GM21515 (cell line): ENCODE measurements at regions not wholly inside any gene's neighbourhood (a gene's known extent, or its start where the extent isn't known, plus 50 kb on each side); places are given as distances from the start of the nearest gene placed in this dataset.
"Not testable (repeated sequence)": the region's sequence is repeated elsewhere in the genome, so short reads cannot be mapped to it uniquely, and the experiment has no call there.

ENCODE experiments used
- ATAC-seq: cut with Tn5 transposase; IDR thresholded peaks from one replicate; pipeline ENCODE4 v1.9.1; 2021; ENCODE audit not compliant: unreplicated experiment

GRCh38 chr16:22651111-22651817, 140.6 kb downstream of the NPIPB5 start:
- ATAC-seq = not testable (repeated sequence)

GRCh38 chr16:22652463-22652845, 141.8 kb downstream of the NPIPB5 start:
- ATAC-seq = no peak

GRCh38 chr16:22653876-22654275, 143.2 kb downstream of the NPIPB5 start:
- no peak for ATAC-seq

GRCh38 chr16:22656573-22656972, 145.9 kb downstream of the NPIPB5 start:
- not testable (repeated sequence) for ATAC-seq

- no peak for ATAC-seq
These were observed 149.2 kb downstream of the NPIPB5 start for GRCh38 chr16:22659933-22660332.

- no peak for ATAC-seq
These were observed 149.9 kb downstream of the NPIPB5 start for GRCh38 chr16:22660441-22661160.

GRCh38 chr16:22661161-22661647, 150.5 kb downstream of the NPIPB5 start:
- no peak for ATAC-seq

- not testable (repeated sequence) for ATAC-seq
These were observed 151.0 kb upstream of the HS3ST2 start for GRCh38 chr16:22662958-22663357.

- no peak for ATAC-seq
These were observed 150.4 kb upstream of the HS3ST2 start for GRCh38 chr16:22663389-22664064.

- ATAC-seq = no peak
These were observed 149.8 kb upstream of the HS3ST2 start for GRCh38 chr16:22664132-22664531.

- ATAC-seq = no peak
These were observed 149.4 kb upstream of the HS3ST2 start for GRCh38 chr16:22664561-22664997.

- no peak for ATAC-seq
These were observed 148.7 kb upstream of the HS3ST2 start for GRCh38 chr16:22665048-22665797.

- ATAC-seq = no peak
These were observed 148.2 kb upstream of the HS3ST2 start for GRCh38 chr16:22665803-22666202.

- ATAC-seq = no peak
These were observed 145.6 kb upstream of the HS3ST2 start for GRCh38 chr16:22668318-22668717.

- ATAC-seq = no peak
These were observed 143.9 kb upstream of the HS3ST2 start for GRCh38 chr16:22670044-22670536.

GRCh38 chr16:22670551-22671041, 143.4 kb upstream of the HS3ST2 start:
- ATAC-seq = no peak

- ATAC-seq = no peak
These were observed 142.5 kb upstream of the HS3ST2 start for GRCh38 chr16:22671301-22672076.

- no peak for ATAC-seq
These were observed 141.1 kb upstream of the HS3ST2 start for GRCh38 chr16:22672830-22673210.

GRCh38 chr16:22673421-22673831, 140.5 kb upstream of the HS3ST2 start:
- no peak for ATAC-seq

- no peak for ATAC-seq
These were observed 139.2 kb upstream of the HS3ST2 start for GRCh38 chr16:22674832-22675191.
